GM12873 (cell line): ENCODE measurements at regions not wholly inside any gene's neighbourhood (a gene's known extent, or its start where the extent isn't known, plus 50 kb on each side); places are given as distances from the start of the nearest gene placed in this dataset.

Experiments used
- TF ChIP-seq, protein P1 (sequence below): IDR thresholded peaks from 2 replicates; pipeline ENCODE4 v1.5.1; 2012; ENCODE audit warnings: low read depth, mild to moderate bottlenecking, moderate library complexity, low read length, control low read depth; ENCODE audit not compliant: insufficient read depth; ENCODE audit errors: missing control alignments

DNA sequence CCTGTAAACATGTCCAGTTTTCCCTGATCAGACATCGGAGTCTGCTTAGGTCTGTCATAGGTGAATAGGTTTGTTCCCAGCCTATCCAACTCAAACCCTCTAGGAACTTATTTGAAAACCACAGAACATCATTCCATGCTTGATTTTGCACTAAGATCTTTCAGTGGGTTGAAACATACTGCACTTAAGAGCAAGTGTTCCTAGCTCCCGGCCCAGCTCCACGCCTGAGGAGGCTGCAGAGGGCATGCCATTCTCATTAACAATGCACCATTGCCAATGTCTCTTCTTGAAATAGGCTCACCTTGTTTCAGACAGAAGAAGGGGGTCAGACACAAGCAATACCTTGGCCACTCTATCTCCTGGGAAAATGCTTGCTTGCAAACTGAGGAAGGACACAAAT lies 78.0 kb upstream of the EGR2 start:
- TF ChIP-seq, protein P1, sequence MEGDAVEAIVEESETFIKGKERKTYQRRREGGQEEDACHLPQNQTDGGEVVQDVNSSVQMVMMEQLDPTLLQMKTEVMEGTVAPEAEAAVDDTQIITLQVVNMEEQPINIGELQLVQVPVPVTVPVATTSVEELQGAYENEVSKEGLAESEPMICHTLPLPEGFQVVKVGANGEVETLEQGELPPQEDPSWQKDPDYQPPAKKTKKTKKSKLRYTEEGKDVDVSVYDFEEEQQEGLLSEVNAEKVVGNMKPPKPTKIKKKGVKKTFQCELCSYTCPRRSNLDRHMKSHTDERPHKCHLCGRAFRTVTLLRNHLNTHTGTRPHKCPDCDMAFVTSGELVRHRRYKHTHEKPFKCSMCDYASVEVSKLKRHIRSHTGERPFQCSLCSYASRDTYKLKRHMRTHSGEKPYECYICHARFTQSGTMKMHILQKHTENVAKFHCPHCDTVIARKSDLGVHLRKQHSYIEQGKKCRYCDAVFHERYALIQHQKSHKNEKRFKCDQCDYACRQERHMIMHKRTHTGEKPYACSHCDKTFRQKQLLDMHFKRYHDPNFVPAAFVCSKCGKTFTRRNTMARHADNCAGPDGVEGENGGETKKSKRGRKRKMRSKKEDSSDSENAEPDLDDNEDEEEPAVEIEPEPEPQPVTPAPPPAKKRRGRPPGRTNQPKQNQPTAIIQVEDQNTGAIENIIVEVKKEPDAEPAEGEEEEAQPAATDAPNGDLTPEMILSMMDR = no peak

DNA sequence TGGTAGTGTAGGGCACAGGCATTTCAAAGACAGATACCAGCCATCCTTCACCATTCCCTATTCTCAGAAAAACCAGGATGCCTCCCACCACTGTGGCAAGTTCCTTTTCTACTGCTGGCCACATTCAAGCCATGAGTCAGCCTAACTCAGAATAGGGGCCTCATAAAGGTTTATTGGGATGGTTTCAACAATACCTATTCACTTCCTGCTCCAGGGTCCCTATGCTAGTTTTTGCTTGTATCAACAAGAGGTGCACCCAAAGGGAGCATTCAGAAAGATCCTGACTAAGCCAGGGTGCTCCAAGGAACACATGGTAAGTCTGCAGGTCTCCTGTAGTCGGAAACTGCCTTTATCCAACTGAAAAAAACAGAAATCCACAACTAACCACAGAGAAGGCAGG lies 76.9 kb upstream of the EGR2 start:
- TF ChIP-seq, protein P1 = no peak

DNA sequence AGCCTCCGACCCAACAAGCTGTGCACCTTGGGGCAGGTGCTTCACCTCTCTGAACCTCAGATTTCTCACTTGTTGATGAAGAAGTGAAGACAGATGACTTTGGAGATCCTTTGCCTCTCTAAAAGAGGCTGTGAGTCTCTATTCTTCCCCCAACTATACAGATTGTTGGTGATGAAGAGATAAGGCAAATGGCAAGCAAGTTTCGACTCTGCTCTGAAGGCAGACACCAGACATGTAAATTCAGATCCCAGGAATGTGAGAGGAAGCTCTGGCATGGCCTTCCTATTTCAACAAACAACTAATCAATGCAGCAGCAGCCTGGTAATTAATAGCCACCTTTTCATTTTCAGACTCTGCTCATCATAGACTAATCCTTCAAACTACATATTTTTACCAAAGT lies 74.2 kb upstream of the EGR2 start:
- TF ChIP-seq, protein P1 = no peak

DNA sequence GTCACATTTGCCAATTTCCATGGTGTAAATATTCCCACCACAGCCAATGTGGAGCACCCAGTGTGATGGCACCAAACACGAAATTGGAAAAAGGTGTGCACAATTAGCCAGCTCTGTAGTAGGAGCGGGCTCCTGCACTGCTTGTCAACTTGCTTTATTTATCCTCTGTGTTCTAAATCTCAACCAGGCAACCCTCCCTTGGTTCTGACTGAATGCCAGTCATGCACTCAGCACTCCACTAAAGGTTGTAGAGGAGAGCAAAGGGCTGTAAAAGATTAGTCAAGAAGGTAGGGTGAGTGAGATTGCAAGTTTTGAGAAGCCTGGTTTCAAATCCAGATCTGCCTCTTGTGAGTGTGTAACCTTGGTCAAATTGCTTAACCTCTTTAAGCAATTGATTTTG lies 71.5 kb upstream of the EGR2 start:
- TF ChIP-seq, protein P1 = no peak

DNA sequence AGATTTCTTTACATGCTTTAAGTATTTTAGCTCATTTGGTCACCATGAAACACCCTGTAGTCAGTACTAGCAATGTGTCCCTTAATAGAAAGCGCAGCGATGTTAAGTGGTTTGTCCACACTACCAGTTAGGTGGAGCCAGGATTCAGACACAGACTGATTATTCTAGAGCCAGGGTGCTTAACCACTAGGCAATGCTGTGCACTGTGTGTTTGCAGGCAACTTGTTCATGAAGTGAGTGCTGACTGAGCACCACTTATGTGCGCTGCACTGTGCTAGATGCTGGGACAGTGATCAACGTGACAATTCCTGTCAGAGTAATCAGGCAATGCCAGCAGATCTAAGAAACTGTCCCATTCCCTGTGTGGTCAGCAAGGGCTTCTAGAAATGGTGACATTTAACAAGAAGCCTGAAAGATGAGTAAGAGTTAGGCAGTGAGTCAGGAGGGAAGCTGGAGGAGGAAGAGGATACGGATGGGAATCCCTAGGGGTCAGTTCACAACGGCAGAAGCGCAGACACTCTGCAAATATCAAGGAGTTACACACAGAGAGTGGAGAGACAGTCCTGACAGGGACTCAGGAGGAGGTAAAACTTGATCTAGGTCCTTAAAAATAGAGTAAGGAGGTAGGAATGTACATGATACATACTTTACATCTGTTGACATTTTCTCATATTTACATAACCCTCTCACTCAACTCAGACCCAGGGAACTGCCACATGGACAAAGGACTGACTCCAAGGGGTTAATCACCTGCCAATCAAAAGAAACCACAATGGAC lies 69.7 kb upstream of the EGR2 start:
- TF ChIP-seq, protein P1 = no peak

DNA sequence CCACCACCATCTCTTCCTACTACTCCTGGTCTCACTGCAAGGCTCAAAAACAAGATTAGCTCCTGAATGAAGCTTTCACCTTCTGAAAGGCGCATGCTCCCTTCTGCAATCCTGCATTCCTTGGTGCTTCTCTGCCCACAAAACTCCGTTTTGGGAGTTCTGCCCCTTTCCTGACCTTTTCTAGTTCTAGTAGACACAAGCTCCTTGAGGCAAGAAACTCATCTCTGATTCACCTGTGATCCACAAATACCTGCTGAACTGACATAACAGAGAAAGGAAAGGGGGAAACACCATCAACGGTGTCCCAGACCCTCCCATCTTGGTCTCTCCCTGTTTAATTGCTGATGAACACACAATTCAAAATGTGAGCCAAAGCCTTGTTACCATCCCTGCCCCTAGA lies 64.0 kb upstream of the EGR2 start:
- TF ChIP-seq, protein P1 = no peak

DNA sequence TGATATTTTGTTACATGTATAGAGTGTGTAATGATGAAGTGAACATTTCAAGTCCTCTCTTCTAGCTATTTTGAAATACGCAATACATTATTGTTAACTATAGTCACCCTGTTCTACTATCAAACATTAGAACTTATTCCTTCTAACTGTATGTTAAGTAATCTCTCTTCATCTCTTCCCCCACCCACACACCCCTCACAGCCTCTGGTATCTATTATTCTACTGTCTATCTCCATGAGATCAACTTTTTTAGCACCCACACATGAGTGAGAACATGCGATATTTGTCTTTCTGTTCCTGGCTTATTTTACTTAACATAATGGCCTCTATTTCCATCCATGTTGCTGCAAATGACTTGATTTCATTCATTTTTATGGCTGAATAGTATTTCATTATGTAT lies 57.7 kb upstream of the EGR2 start:
- TF ChIP-seq, protein P1 = no peak
